HG03565 (cell line): ENCODE measurements at regions not wholly inside any gene's neighbourhood (a gene's known extent, or its start where the extent isn't known, plus 50 kb on each side); places are given as distances from the start of the nearest gene placed in this dataset.
"Not testable (repeated sequence)": the region's sequence is repeated elsewhere in the genome, so short reads cannot be mapped to it uniquely, and the experiment has no call there.

Experiments
- ATAC-seq: cut with Tn5 transposase; IDR thresholded peaks from one replicate; pipeline ENCODE4 v1.9.1; 2021; ENCODE audit warnings: mild to moderate bottlenecking, moderate library complexity; ENCODE audit not compliant: unreplicated experiment

- ATAC-seq = no peak
Measured at GRCh38 chr7:106747804-106748203, 86.8 kb upstream of the CCDC71L start.

- no peak for ATAC-seq
Measured at GRCh38 chr7:106749165-106749564, 88.2 kb upstream of the CCDC71L start.

- ATAC-seq = no peak
Measured at GRCh38 chr7:106750773-106751172, 89.8 kb upstream of the CCDC71L start.

DNA sequence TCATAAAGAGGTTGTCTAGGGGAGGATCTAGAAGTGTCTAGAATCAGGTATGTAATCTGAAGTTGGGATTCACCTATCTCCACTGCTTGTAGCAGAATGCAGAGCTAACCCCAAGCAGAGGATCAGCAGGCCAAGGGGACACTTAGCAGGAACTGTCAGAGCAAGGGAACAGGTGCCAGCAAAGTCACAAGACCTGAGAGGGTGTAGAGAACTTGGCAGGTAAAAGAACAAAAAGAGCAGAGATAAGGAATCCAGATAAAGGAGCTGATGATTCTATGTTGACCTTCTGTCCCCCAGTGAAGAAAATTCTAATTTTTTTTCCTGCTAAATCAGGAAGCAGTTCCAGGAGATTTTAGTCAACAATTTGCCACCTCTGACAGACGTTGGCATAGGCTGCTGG, 91.4 kb upstream of the CCDC71L start:
- ATAC-seq = no peak

- ATAC-seq = not testable (repeated sequence)
Measured at GRCh38 chr7:106755024-106755423, 94.1 kb upstream of the CCDC71L start.

- ATAC-seq = no peak
Measured at GRCh38 chr7:106755641-106756040, 94.7 kb upstream of the CCDC71L start.

DNA sequence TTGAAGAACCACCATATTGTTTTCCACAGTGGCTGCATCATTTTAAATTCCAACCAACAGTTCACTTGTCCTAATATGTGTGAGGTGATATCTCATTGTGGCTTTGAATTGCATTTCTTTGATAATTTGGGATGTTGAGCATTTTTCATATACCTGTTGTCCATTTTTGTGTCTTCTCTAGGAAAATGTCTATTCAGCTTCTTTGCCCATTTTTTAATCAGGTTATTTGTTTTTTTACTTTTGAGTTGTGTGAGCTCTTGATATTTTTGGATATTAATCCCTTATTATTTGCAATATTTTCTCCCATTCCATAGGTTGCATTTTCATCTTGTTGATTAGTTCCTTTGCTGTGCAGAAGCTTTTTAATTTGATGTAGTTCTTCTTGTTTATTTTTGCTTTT, 95.1 kb upstream of the CCDC71L start:
- no peak for ATAC-seq

DNA sequence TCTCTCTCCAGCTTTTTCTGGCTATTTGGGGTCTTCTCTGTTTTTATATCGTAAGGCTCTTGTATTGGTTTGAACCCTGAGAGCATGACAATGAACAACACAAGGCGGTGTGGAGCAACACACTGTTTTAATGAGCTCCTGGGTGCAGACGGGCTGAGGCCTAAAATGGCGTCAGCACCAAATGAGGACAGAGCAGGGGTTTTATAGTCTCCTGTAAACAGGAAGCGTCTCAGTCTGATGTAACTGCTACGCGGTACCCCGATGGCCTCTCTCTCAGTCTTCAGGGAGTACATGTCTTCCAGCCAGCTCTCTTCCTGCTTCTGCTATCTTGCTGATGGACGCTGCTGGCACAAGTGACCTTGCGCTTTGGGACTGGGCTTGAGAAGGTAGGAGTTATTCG, 95.9 kb upstream of the CCDC71L start:
- ATAC-seq = no peak

DNA sequence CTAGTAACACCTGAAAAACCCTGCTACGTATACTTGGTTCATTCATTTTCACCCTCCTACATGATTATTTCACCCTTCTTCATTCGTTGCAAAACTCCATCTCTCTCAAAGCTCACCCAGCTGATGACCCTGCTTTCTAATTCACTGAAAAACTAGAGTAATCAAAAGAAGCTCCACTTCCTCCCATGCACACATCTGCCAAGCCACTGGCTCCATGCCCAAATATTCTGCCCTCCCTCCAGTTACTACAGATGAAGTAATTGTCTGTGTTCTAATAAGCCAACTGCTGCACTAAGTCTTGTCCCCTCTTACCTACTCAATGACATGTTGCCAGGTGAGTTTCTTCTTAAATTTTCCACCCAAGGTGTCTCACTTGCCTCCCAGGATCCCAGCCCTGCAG, 96.9 kb upstream of the CCDC71L start:
- no peak for ATAC-seq

- ATAC-seq = not testable (repeated sequence)
Measured at GRCh38 chr7:106762845-106763244, 101.9 kb upstream of the CCDC71L start.

DNA sequence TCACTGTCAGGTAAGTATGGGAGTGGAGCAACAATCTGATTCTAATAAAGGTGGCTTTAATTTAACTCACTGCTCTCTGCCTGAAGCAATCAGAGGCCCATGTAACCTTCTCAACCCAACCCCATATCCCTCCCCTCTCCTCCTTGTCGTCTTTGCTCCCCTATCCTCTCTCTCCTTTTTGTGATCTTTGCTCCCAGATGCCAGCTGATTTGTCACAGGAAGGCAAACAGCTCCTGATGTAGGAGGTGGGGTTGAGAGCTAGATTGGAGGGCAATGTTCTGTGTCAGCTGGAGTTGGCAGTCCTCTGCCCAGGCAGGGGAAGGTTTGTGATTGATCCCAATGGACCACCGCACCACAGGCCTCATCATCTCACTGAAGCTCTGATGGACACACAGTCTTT, 101.4 kb upstream of the PIK3CG start:
- no peak for ATAC-seq

DNA sequence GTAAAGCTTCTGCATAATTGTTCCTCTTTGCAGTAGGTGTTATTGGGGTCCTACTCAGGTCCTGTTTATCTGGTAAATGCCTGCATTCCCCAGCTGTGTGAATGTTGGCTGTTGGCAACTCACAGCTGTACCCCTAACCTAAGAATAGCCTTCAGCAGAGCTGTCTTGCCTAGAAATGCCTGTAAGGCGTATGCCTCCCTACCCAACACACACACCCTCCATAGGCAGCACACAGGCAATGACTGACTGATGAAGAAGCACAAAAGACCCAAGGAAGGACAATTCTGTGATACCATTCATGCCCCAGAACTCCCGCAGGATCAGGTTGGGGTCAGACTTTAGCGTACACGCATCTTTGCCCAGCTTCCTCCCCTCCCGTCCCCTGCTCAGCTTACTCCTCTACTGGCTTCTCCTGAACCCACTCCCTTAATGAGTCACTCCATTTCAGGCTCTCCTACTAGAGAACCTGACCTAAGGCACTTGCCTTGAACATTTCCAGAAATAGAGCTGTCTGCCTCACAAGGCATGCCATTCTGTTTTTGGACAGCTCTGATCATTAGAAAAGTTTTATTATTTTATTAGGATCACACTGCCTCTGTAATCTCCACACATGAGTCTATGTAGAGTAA, 99.2 kb upstream of the PIK3CG start:
- no peak for ATAC-seq

DNA sequence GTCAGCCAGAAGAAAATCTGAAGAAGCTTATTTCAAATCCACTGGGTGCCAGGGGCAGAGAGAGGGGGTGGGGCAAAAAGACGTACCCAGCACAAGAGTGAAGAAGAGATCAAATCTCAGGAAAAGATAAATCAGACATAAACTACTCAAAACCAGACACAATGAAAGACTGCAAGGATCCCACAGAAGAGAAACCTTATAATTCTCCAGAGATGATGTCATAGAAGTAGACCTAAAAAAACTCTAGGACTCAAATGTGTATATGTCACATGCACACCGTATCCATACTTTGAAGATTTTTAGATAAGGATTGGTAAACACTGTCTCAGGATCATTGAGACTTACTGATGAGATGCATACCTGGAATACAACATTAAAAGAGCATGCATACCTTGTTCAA, 98.5 kb upstream of the PIK3CG start:
- no peak for ATAC-seq

DNA sequence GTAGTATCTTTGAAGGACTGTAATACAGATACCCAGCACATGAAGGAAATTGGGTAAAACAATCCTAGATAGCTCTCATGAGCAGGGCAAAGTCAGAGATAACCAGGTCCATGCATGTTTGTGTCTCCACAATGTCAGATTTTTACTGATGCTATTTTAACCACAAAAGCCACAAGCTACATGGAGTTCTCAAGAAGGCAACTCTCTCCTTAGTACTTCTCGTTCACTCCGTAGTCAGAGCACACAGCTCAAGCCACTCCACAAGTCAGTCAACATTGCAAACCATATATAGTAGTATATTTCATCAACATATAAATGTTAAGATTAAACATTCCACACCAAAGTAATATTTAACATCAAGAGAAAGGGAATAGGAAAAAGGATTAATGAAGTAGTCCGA, 98.0 kb upstream of the PIK3CG start:
- no peak for ATAC-seq

- peak; percentile 58 for ATAC-seq
Measured at GRCh38 chr7:106767498-106768323, 97.4 kb upstream of the PIK3CG start.

- ATAC-seq = peak; percentile 55
Measured at GRCh38 chr7:106768324-106768751, 96.7 kb upstream of the PIK3CG start.

DNA sequence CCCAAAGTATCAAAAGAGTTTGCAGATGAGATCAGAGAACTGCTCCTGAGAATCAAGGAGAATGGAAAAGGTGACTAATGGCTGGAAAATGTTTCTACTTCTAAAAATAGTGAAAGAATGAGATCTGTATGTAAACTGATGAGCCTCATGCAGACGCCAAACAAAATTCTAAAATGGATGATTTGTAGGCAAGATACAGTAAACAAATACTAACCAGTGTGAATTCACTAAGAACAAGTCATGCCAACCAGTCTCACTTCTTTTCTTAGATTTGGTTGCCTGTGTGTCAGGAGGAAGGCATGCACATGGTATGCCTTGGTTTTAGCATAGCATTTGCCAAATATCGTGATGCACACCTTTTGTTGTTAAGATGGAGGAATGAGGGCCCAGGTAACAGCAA, 94.9 kb upstream of the PIK3CG start:
- ATAC-seq = no peak

GRCh38 chr7:106772655-106773108, 92.4 kb upstream of the PIK3CG start:
- ATAC-seq = no peak

DNA sequence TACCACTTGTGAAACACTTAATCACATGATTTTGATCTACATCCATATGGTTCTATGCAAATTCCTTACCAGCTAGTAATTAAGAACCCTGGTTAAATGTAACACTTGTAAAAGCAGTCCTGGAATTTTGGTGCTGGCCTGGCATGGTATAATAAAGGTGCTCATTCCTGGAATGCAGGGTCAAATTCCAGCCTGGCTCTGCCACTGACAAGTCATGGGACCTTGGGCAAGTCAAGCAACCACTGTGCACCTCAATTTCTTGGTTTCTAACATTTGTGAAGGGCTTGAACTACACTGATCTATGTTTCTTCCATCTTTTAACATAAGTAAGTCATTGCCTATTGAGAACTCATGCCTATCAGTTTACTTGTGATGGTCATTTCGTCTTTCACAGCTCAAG, 91.9 kb upstream of the PIK3CG start:
- ATAC-seq = no peak

- ATAC-seq = no peak
Measured at GRCh38 chr7:106773721-106774120, 91.4 kb upstream of the PIK3CG start.

DNA sequence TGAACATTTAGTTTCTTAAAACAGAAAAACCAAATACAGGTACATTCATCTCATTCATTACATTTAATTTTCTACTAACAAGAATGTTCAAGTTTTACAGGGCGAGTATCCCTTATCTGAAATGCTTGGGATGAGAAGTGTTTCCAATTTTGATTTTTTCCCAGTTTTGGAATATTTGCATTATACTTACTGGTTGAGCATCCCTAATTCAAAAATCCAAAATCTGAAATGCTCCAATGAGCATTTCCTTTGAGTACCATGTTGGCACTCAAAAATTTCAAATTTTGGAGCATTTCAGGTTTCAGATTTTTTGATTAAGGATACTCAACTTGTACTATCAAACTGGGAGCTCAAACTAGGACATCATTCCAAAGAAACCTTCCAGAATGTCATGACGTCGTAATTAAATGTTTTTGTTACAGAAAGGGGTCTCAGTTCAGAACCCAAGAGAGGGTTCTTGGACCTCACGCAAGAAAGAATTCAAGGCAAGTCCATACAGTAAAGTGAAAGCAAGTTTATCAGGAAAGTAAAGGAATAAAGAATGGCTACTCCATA, 90.8 kb upstream of the PIK3CG start:
- ATAC-seq = no peak
